ENCODE measurements at regions not wholly inside any gene's neighbourhood (a gene's known extent, or its start where the extent isn't known, plus 50 kb on each side); places are given as distances from the start of the nearest gene placed in this dataset.

- Histone ChIP-seq H3K36me3 (ENCODE audit: insufficient read depth, low read length) (no peaks in the 10 kb centered on the region), H3K27ac (ENCODE audit: low read depth, low read length, poor library complexity, severe bottlenecking) (no peak overlapping the region), H4K20me1 (ENCODE audit: insufficient read depth, low read length) (no peaks in the 10 kb centered on the region), H3K9me3 (ENCODE audit: low read length) (no peaks in the 10 kb centered on the region), H3K9ac (ENCODE audit: low read length) (no peak overlapping the region), H3K4me2 (ENCODE audit: low read length) (no peak overlapping the region), H3K9me2 (ENCODE audit: low read depth, low read length) (no peaks in the 10 kb centered on the region), H3F3A (ENCODE audit: insufficient read depth, low read length) (no peaks in the 10 kb centered on the region), H3K79me2 (ENCODE audit: insufficient read depth, low read length) (no peaks in the 10 kb centered on the region), H3K4me3 (ENCODE audit: low read depth, low read length, poor library complexity, severe bottlenecking) (no peak overlapping the region), H2AFZ (ENCODE audit: low read length) (no peak overlapping the region), H3K27me3 (ENCODE audit: insufficient read depth, low read length) (no peaks in the 10 kb centered on the region), H3K4me1 (ENCODE audit: insufficient read depth, low read length, severe bottlenecking) (peaks cover 25% of the 10 kb centered on the region)
- TF ChIP-seq CTCF (IDR thresholded peaks at IDR 0.05; ENCODE audit: low read length) (no peak), EZH2 (IDR thresholded peaks at IDR 0.05; ENCODE audit: borderline replicate concordance, low read length) (no peak)
Measured at GRCh38 chr10:7503190-7503589, 92.4 kb upstream of the SFMBT2 start.

GRCh38 chr10:7501157-7501556, 90.3 kb upstream of the SFMBT2 start:
- Histone ChIP-seq H3K9me2 (ENCODE audit: low read depth, low read length) (no peaks in the 10 kb centered on the region), H3K9me3 (ENCODE audit: low read length) (no peaks in the 10 kb centered on the region), H3K79me2 (ENCODE audit: insufficient read depth, low read length) (no peaks in the 10 kb centered on the region), H3K27me3 (ENCODE audit: insufficient read depth, low read length) (no peaks in the 10 kb centered on the region), H4K20me1 (ENCODE audit: insufficient read depth, low read length) (no peaks in the 10 kb centered on the region), H3K4me3 (ENCODE audit: low read depth, low read length, poor library complexity, severe bottlenecking) (no peak overlapping the region), H3K4me1 (ENCODE audit: insufficient read depth, low read length, severe bottlenecking) (peaks cover 24% of the 10 kb centered on the region), H3K27ac (ENCODE audit: low read depth, low read length, poor library complexity, severe bottlenecking) (no peak overlapping the region), H2AFZ (ENCODE audit: low read length) (no peak overlapping the region), H3K4me2 (ENCODE audit: low read length) (no peak overlapping the region), H3F3A (ENCODE audit: insufficient read depth, low read length) (no peaks in the 10 kb centered on the region), H3K9ac (ENCODE audit: low read length) (no peak overlapping the region), H3K36me3 (ENCODE audit: insufficient read depth, low read length) (no peaks in the 10 kb centered on the region)
- TF ChIP-seq EZH2 (IDR thresholded peaks at IDR 0.05; ENCODE audit: borderline replicate concordance, low read length) (no peak), CTCF (IDR thresholded peaks at IDR 0.05; ENCODE audit: low read length) (no peak)

GRCh38 chr10:7498111-7498510, 87.3 kb upstream of the SFMBT2 start:
- no peaks in the 10 kb centered on the region for H3F3A ChIP-seq (ENCODE audit: insufficient read depth, low read length)
- H3K27me3 ChIP-seq (ENCODE audit: insufficient read depth, low read length) = no peaks in the 10 kb centered on the region
- H3K4me3 ChIP-seq (ENCODE audit: low read depth, low read length, poor library complexity, severe bottlenecking) = no peak overlapping the region
- H3K27ac ChIP-seq (ENCODE audit: low read depth, low read length, poor library complexity, severe bottlenecking) = no peak overlapping the region
- no peak overlapping the region for H3K4me2 ChIP-seq (ENCODE audit: low read length)
- no peak overlapping the region for H2AFZ ChIP-seq (ENCODE audit: low read length)
- H3K9ac ChIP-seq (ENCODE audit: low read length) = no peak overlapping the region
- no peaks in the 10 kb centered on the region for H3K9me2 ChIP-seq (ENCODE audit: low read depth, low read length)
- peaks cover 48% of the 10 kb centered on the region for H3K4me1 ChIP-seq (ENCODE audit: insufficient read depth, low read length, severe bottlenecking)
- no peaks in the 10 kb centered on the region for H3K9me3 ChIP-seq (ENCODE audit: low read length)
- H3K36me3 ChIP-seq (ENCODE audit: insufficient read depth, low read length) = no peaks in the 10 kb centered on the region
- TF ChIP-seq CTCF (IDR thresholded peaks at IDR 0.05; ENCODE audit: low read length) (no peak), EZH2 (IDR thresholded peaks at IDR 0.05; ENCODE audit: borderline replicate concordance, low read length) (no peak)
- no peaks in the 10 kb centered on the region for H3K79me2 ChIP-seq (ENCODE audit: insufficient read depth, low read length)
- no peaks in the 10 kb centered on the region for H4K20me1 ChIP-seq (ENCODE audit: insufficient read depth, low read length)
